ENCODE measurements at regions not wholly inside any gene's neighbourhood (a gene's known extent, or its start where the extent isn't known, plus 50 kb on each side); places are given as distances from the start of the nearest gene placed in this dataset.

DNA sequence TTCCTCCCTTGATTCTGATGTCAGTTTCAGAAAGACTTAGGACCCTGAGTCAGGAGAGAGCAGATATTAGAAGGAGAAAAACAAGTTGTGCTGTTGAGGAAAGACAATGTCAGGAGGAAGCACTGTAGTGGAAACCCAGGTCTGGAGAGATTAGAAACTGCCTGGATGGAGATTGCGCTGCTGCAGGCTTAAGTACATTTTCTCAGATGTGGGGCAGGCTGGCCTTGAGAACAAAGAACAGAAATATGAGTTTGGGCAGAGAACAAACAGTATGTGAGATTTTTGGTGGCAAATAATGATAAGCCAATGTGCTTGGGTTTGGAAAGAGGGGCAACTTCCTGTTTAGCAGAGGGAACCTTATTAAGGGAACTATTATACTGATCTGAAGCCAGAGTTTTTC, 74.3 kb upstream of the PRMT8 start:
- WGBS (ENCODE audit: extremely low coverage, insufficient read length, low lambda C conversion rate), result no CpG with 5 or more reads among the region's 1 CpG
- H3K36me3 Mint-ChIP-seq (ENCODE audit: insufficient read depth in 1 of 3, low read depth in 3 of 3), result no peaks in the 10 kb centered on the region

More for the DNA sequence above, 74.3 kb upstream of the PRMT8 start:
- no peak overlapping the region for H3K18ac ChIP-seq (ENCODE audit: insufficient read length, low read depth, low read length)
- no peak overlapping the region for H2AK5ac ChIP-seq (ENCODE audit: insufficient read length, low read length)
- H2BK12ac ChIP-seq (ENCODE audit: insufficient read length, low read depth, low read length), result no peak overlapping the region
- no peak overlapping the region for H2BK120ac ChIP-seq (ENCODE audit: low read depth, low read length, poor library complexity, severe bottlenecking)
- Mint-ChIP-seq H3K4me1 (peaks cover 19 to 29% of the 10 kb centered on the region in 2 experiments), H3K4me3 (no peak overlapping the region), H3K9me3 (no peaks in the 10 kb centered on the region), H3K27me3 (ENCODE audit: low read depth) (peaks cover 46% of the 10 kb centered on the region), H3K27ac (no peak overlapping the region)
- no peak overlapping the region for H3K4ac ChIP-seq (ENCODE audit: low read depth, low read length)
- no peak overlapping the region for H4K5ac ChIP-seq (ENCODE audit: insufficient read length, low read depth, low read length)
- H3K14ac ChIP-seq (ENCODE audit: insufficient read depth, low read length), result no peak overlapping the region
- H3K4me2 ChIP-seq (ENCODE audit: insufficient read depth, insufficient read length, low read length), result no peak overlapping the region
- H4K8ac ChIP-seq (replicated peaks; ENCODE audit: insufficient read length, low read depth, low read length), result no peak overlapping the region
- no peak overlapping the region for H2BK20ac ChIP-seq (ENCODE audit: low read depth, low read length, poor library complexity, severe bottlenecking)
- peaks cover 10% of the 10 kb centered on the region; the same call in 1 of the 2 replicates for H3K4me1 ChIP-seq (ENCODE audit: insufficient read depth, low read length)
- TF ChIP-seq, protein P1, sequence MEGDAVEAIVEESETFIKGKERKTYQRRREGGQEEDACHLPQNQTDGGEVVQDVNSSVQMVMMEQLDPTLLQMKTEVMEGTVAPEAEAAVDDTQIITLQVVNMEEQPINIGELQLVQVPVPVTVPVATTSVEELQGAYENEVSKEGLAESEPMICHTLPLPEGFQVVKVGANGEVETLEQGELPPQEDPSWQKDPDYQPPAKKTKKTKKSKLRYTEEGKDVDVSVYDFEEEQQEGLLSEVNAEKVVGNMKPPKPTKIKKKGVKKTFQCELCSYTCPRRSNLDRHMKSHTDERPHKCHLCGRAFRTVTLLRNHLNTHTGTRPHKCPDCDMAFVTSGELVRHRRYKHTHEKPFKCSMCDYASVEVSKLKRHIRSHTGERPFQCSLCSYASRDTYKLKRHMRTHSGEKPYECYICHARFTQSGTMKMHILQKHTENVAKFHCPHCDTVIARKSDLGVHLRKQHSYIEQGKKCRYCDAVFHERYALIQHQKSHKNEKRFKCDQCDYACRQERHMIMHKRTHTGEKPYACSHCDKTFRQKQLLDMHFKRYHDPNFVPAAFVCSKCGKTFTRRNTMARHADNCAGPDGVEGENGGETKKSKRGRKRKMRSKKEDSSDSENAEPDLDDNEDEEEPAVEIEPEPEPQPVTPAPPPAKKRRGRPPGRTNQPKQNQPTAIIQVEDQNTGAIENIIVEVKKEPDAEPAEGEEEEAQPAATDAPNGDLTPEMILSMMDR (conservative IDR thresholded peaks at IDR 0.05), result no peak
- H3T11ph ChIP-seq (ENCODE audit: low read length), result no peak overlapping the region
- no peaks in the 10 kb centered on the region for H3K79me2 ChIP-seq (ENCODE audit: insufficient read depth, low read length)
- H3K23ac ChIP-seq (ENCODE audit: insufficient read length, low read depth, low read length), result no peak overlapping the region
- H3K27me3 ChIP-seq (ENCODE audit: insufficient read depth, low read length), result no peaks in the 10 kb centered on the region
- no peak overlapping the region for H3K9ac ChIP-seq (ENCODE audit: extremely low read depth, insufficient read length, low read length)
- no peaks in the 10 kb centered on the region for H3K23me2 ChIP-seq (ENCODE audit: insufficient read length, low read depth, low read length, poor library complexity, severe bottlenecking)
- H3K27ac ChIP-seq (ENCODE audit: insufficient read length, low read depth, low read length), result no peak overlapping the region
- no peaks in the 10 kb centered on the region for H3K79me1 ChIP-seq (ENCODE audit: insufficient read depth, low read depth, low read length, poor library complexity, severe bottlenecking)
- DNase-seq, result no peak
- H2AFZ ChIP-seq (ENCODE audit: low read length), result no peak overlapping the region
- H4K91ac ChIP-seq (ENCODE audit: insufficient read length, low read depth, low read length), result no peak overlapping the region
- H3K56ac ChIP-seq (ENCODE audit: insufficient read length, low read depth, low read length), result no peak overlapping the region
- no peak overlapping the region for H2BK15ac ChIP-seq (ENCODE audit: low read depth, low read length)
- H4K20me1 ChIP-seq (ENCODE audit: control insufficient read depth, insufficient read depth, insufficient read length), result no peaks in the 10 kb centered on the region
- no peak overlapping the region for H2BK5ac ChIP-seq (ENCODE audit: insufficient read length, low read length)
- H3K9me3 ChIP-seq (ENCODE audit: control insufficient read depth, low read depth, low read length), result no peaks in the 10 kb centered on the region
